ENCODE measurements at regions not wholly inside any gene's neighbourhood (a gene's known extent, or its start where the extent isn't known, plus 50 kb on each side); places are given as distances from the start of the nearest gene placed in this dataset.

GRCh38 chr2:100658017-100658416 lies 95.2 kb downstream of the PDCL3 start:
- TF ChIP-seq CTCF (IDR thresholded peaks at IDR 0.05; ENCODE audit: insufficient read depth, low read depth, low read length) (no peak), EZH2 (IDR thresholded peaks at IDR 0.05; ENCODE audit: insufficient read depth, low read length) (no peak)
